ENCODE measurements at regions not wholly inside any gene's neighbourhood (a gene's known extent, or its start where the extent isn't known, plus 50 kb on each side); places are given as distances from the start of the nearest gene placed in this dataset.

GRCh38 chr3:170679190-170679589 is 93.3 kb upstream of the SLC7A14 start:
- no peak for TF ChIP-seq CTCF (IDR thresholded peaks at IDR 0.05; ENCODE audit: borderline replicate concordance, extremely low read depth, low read length, poor library complexity, severe bottlenecking)
- TF ChIP-seq EZH2 (IDR thresholded peaks at IDR 0.05; ENCODE audit: borderline replicate concordance, low read depth, low read length, severe bottlenecking): no peak

Data from DND-41 (cell line).